Uterus (tissue), 3 donors: ENCODE measurements at regions not wholly inside any gene's neighbourhood (a gene's known extent, or its start where the extent isn't known, plus 50 kb on each side); places are given as distances from the start of the nearest gene placed in this dataset.

ENCODE experiments used
- DNase-seq, 2 donors: peaks; one replicate each; pipeline ENCODE4 v3.0.0-alpha.2; 2019 to 2020
- H3K27ac ChIP-seq, 2 donors: fragments of 200-600 bp; sonication (generic); 1 replicate in 1 of 2; 2 replicates in 1 of 2; pipeline ENCODE4 v1.5.1; 2016 to 2018
- H3K27me3 ChIP-seq, 2 donors: fragments of 200-600 bp; sonication (generic); one replicate each; pipeline ENCODE4 v1.5.1; 2018 to 2019; ENCODE audit warnings: control low read depth in 1 of 2
- H3K36me3 ChIP-seq, 2 donors: fragments of 200-600 bp; sonication (generic); one replicate each; pipeline ENCODE4 v1.5.1; 2019; ENCODE audit warnings: control low read depth in 1 of 2
- H3K4me1 ChIP-seq, 2 donors: fragments of 200-600 bp; sonication (generic); one replicate each; pipeline ENCODE4 v1.5.1; 2018 to 2019; ENCODE audit warnings: control low read depth in 1 of 2
- H3K4me3 ChIP-seq, 2 donors: fragments of 200-600 bp; sonication (generic); 1 replicate in 1 of 2; 2 replicates in 1 of 2; pipeline ENCODE4 v1.5.1; 2018 to 2019; ENCODE audit warnings: mild to moderate bottlenecking in 1 of 2
- H3K9me3 ChIP-seq, 2 donors: fragments of 200-600 bp; sonication (generic); one replicate each; pipeline ENCODE4 v1.5.1; 2019; ENCODE audit warnings: control low read depth in 1 of 2
- CTCF ChIP-seq, 4 experiments: fragments of 200-600 bp in 2 of 4; fragments of 450-650 bp in 2 of 4; sonication (generic) in 2 of 4; IDR thresholded peaks; one replicate each; pipeline ENCODE4 v1.5.1; 2016 to 2019; ENCODE audit warnings: antibody characterized with exemption in 4 of 4, mild to moderate bottlenecking in 2 of 4, moderate library complexity in 1 of 4
- POLR2A ChIP-seq, 2 donors: fragments of 450-650 bp; IDR thresholded peaks; one replicate each; pipeline ENCODE4 v1.6.1; 2016; ENCODE audit warnings: antibody characterized with exemption in 2 of 2, mild to moderate bottlenecking in 1 of 2, moderate library complexity in 1 of 2
- intact Hi-C: fragments of 100-400 bp; cut with DNase I; formaldehyde crosslinking; loops from one replicate; pipeline ENCODE4 v1.15.1; 2023; ENCODE audit warnings: low total_unique reads
- donor health status: DM: yes; HTN: yes; CAD: no.

- no peaks in the 10 kb centered on the region for H3K4me1 ChIP-seq
- no peaks in the 10 kb centered on the region for H3K36me3 ChIP-seq
- intact Hi-C loops = no loop called here
- no peak for DNase-seq
- H3K27ac ChIP-seq = no peak overlapping the region
- no peaks in the 10 kb centered on the region for H3K9me3 ChIP-seq
- no peak for TF ChIP-seq POLR2A (IDR thresholded peaks at IDR 0.05)
- no peak for TF ChIP-seq CTCF (IDR thresholded peaks at IDR 0.05)
- no peak overlapping the region for H3K4me3 ChIP-seq
- H3K27me3 ChIP-seq = no peaks in the 10 kb centered on the region
These were observed 101.0 kb downstream of the RASSF10 start for GRCh38 chr11:13110145-13110544.

GRCh38 chr11:13110929-13111812, 102.1 kb downstream of the RASSF10 start:
- intact Hi-C loops = no loop called here
- no peak for TF ChIP-seq POLR2A (IDR thresholded peaks at IDR 0.05)
- TF ChIP-seq CTCF (IDR thresholded peaks at IDR 0.05) = no peak

GRCh38 chr11:13111813-13112130, 102.7 kb downstream of the RASSF10 start:
- Histone ChIP-seq H3K4me1 (no peaks in the 10 kb centered on the region), H3K27ac (no peak overlapping the region), H3K27me3 (no peaks in the 10 kb centered on the region), H3K36me3 (no peaks in the 10 kb centered on the region), H3K9me3 (no peaks in the 10 kb centered on the region), H3K4me3 (no peak overlapping the region)
- intact Hi-C loops = no loop called here
- no peak for TF ChIP-seq CTCF (IDR thresholded peaks at IDR 0.05)
- TF ChIP-seq POLR2A (IDR thresholded peaks at IDR 0.05) = no peak
- no peak for DNase-seq

More at GRCh38 chr11:13110929-13111812, 102.1 kb downstream of the RASSF10 start:
- H3K4me1 ChIP-seq = no peaks in the 10 kb centered on the region
- no peak for DNase-seq
- no peaks in the 10 kb centered on the region for H3K36me3 ChIP-seq
- no peak overlapping the region for H3K4me3 ChIP-seq
- H3K27ac ChIP-seq = no peak overlapping the region
- no peaks in the 10 kb centered on the region for H3K27me3 ChIP-seq
- H3K9me3 ChIP-seq = no peaks in the 10 kb centered on the region

GRCh38 chr11:13114566-13115379, 105.7 kb downstream of the RASSF10 start:
- no peaks in the 10 kb centered on the region for H3K4me1 ChIP-seq
- H3K27ac ChIP-seq = no peak overlapping the region
- no peaks in the 10 kb centered on the region for H3K36me3 ChIP-seq
- intact Hi-C loops = no loop called here
- no peak for TF ChIP-seq CTCF (IDR thresholded peaks at IDR 0.05)
- TF ChIP-seq POLR2A (IDR thresholded peaks at IDR 0.05) = no peak
- no peak overlapping the region for H3K4me3 ChIP-seq
- no peaks in the 10 kb centered on the region for H3K9me3 ChIP-seq
- no peak for DNase-seq
- no peaks in the 10 kb centered on the region for H3K27me3 ChIP-seq

GRCh38 chr11:13115380-13115675, 106.2 kb downstream of the RASSF10 start:
- intact Hi-C loops = no loop called here
- no peak overlapping the region for H3K27ac ChIP-seq

More at GRCh38 chr11:13115380-13115675, 106.2 kb downstream of the RASSF10 start:
- no peaks in the 10 kb centered on the region for H3K9me3 ChIP-seq
- no peak for TF ChIP-seq POLR2A (IDR thresholded peaks at IDR 0.05)
- no peak for TF ChIP-seq CTCF (IDR thresholded peaks at IDR 0.05)
- H3K27me3 ChIP-seq = no peaks in the 10 kb centered on the region
- no peak overlapping the region for H3K4me3 ChIP-seq
- DNase-seq = no peak
- H3K4me1 ChIP-seq = no peaks in the 10 kb centered on the region
- H3K36me3 ChIP-seq = no peaks in the 10 kb centered on the region
